GM23338 (cell line): ENCODE measurements at regions not wholly inside any gene's neighbourhood (a gene's known extent, or its start where the extent isn't known, plus 50 kb on each side); places are given as distances from the start of the nearest gene placed in this dataset.

ENCODE experiments used
- CREB1 ChIP-seq: fragments of 250-450 bp; sonication (Bioruptor Pico); IDR thresholded peaks from 2 replicates; pipeline ENCODE4 v1.5.0; 2020; ENCODE audit warnings: low read depth, mild to moderate bottlenecking, moderate library complexity
- EZH2phosphoT487 ChIP-seq: fragments of 200-600 bp; sonication (generic); IDR thresholded peaks from one replicate; pipeline ENCODE4 v1.8.1; 2018; ENCODE audit warnings: antibody characterized with exemption; ENCODE audit not compliant: unreplicated experiment
- TF ChIP-seq, protein P1 (sequence below), 2 experiments: fragments of 200-600 bp in 1 of 2; sonication (generic) in 1 of 2; conservative IDR thresholded peaks; 2 replicates each; pipeline versions ENCODE4 v1.5.1 to v1.6.1; 2016 to 2017; ENCODE audit warnings: antibody characterized with exemption in 2 of 2, low read depth in 2 of 2, mild to moderate bottlenecking in 2 of 2, moderate library complexity in 1 of 2

DNA sequence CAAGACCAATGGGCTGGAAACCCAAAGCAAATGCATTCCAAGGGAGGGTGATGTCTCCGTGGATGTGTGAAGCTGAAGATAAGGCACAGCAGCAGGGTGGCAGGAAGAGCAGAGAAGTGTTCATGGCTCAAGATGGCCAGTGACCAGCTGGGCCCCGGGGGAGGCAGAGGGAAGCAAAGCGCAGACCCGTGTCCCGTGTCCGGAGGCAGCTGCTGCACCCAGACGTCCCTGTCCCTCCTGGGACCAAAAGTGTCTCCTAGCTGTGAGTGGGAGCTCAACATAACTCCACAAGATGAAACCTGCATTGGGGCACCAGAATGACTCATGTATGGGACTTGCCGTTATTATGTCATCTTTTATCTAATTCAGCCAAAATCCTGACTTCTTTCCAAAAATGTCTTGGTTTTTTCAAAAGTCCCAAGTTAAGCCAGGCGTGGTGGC lies 118.2 kb downstream of the RIPK4 start:
- TF ChIP-seq CREB1 (no peak), EZH2phosphoT487 (no peak)
- TF ChIP-seq, protein P1, sequence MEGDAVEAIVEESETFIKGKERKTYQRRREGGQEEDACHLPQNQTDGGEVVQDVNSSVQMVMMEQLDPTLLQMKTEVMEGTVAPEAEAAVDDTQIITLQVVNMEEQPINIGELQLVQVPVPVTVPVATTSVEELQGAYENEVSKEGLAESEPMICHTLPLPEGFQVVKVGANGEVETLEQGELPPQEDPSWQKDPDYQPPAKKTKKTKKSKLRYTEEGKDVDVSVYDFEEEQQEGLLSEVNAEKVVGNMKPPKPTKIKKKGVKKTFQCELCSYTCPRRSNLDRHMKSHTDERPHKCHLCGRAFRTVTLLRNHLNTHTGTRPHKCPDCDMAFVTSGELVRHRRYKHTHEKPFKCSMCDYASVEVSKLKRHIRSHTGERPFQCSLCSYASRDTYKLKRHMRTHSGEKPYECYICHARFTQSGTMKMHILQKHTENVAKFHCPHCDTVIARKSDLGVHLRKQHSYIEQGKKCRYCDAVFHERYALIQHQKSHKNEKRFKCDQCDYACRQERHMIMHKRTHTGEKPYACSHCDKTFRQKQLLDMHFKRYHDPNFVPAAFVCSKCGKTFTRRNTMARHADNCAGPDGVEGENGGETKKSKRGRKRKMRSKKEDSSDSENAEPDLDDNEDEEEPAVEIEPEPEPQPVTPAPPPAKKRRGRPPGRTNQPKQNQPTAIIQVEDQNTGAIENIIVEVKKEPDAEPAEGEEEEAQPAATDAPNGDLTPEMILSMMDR (conservative IDR thresholded peaks at IDR 0.05; ENCODE audit: low read depth in 2 of 2): no peak
